Glutamatergic neuron (in vitro differentiated cells): ENCODE measurements at regions not wholly inside any gene's neighbourhood (a gene's known extent, or its start where the extent isn't known, plus 50 kb on each side); places are given as distances from the start of the nearest gene placed in this dataset.

Source experiments
- DNase-seq: peaks from one replicate; pipeline ENCODE4 v3.0.0; 2022
- H3K27ac Mint-ChIP-seq: one replicate; pipeline ENCODE4 v1.8.0; 2020; ENCODE audit warnings: mild to moderate bottlenecking, mixed read lengths, inconsistent platforms; ENCODE audit not compliant: unreplicated experiment
- H3K27me3 Mint-ChIP-seq: one replicate; pipeline ENCODE4 v1.8.0; 2020; ENCODE audit warnings: mild to moderate bottlenecking, moderate library complexity, mixed read lengths, inconsistent platforms; ENCODE audit not compliant: unreplicated experiment
- H3K36me3 Mint-ChIP-seq: one replicate; pipeline ENCODE4 v1.8.0; 2020; ENCODE audit warnings: mild to moderate bottlenecking, mixed read lengths, inconsistent platforms; ENCODE audit not compliant: unreplicated experiment
- H3K4me1 Mint-ChIP-seq: one replicate; pipeline ENCODE4 v1.8.0; 2020; ENCODE audit warnings: mild to moderate bottlenecking, low read depth, mixed read lengths, inconsistent platforms; ENCODE audit not compliant: unreplicated experiment
- H3K4me3 Mint-ChIP-seq: one replicate; pipeline ENCODE4 v1.8.0; 2020; ENCODE audit warnings: mild to moderate bottlenecking, mixed read lengths, inconsistent platforms; ENCODE audit not compliant: unreplicated experiment
- H3K9me3 Mint-ChIP-seq: one replicate; pipeline ENCODE4 v1.8.0; 2020; ENCODE audit warnings: mild to moderate bottlenecking, moderate library complexity, mixed read lengths, inconsistent platforms; ENCODE audit not compliant: unreplicated experiment
- TF ChIP-seq, protein P1 (sequence below): fragments of 200-600 bp; sonication (generic); IDR thresholded peaks from one replicate; pipeline ENCODE4 v1.5.0; 2021; ENCODE audit not compliant: partially characterized antibody, unreplicated experiment

DNA sequence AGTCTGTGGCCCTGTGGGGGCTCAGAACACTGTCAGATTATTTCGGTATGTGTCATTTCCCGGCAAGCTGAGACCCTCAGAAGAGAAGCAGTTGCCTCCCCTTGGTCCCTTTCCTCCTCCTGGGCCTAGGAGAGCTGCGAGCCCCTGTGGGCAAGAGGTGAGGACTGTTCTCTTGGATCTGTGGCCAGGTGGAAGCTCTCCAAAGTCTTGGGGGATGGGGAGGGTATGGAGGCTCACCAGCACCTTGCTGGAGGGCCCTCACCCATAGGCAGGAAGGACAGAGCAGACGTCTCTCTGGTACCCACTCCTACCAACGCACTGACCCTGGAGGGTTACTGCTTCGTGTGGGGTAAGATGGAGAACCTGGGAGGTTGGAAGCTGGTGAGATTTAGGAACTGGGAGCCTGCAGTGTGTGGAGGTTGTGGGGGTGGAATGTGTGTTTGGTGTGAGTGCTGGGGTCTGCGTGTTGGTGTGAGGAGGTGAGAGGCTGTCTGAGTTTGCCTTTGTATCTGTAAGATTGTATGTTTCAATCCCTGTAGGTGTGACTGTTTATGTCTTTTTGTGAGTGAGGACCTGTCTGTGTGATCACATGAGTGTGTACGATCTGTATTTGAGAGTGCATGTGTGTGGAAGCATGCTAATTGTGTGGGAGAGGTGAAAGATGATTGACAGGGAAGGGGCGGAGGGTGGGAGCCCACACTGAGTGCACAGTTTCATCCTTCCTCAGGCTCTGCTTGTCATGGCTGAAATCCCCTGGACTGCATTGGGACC is 52.4 kb upstream of the PSD2 start:
- peaks cover 46% of the 10 kb centered on the region for H3K27me3 Mint-ChIP-seq

DNA sequence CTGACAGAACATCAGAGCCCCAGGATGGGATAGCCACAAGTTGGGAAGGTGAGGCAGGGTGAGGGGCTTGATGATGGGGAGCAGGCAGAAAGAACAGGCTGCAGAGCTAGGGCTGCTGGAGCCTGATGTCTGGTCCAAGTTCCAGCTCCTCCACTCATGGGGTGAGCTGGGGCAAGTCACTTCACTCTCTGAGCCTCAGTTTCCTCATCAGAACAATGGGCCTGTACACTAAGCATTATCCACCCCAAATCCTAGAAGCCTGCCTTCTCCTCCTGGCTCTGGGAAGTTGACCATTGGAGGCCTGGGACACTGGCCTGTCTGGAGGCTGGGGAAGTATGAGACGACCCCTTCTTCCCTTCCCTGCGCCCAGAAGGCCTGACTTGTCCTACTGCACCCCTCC is 51.8 kb upstream of the PSD2 start:
- Mint-ChIP-seq H3K4me3 (peak overlapping the region; percentile 86), H3K27me3 (peaks cover 48% of the 10 kb centered on the region), H3K9me3 (peaks cover 32% of the 10 kb centered on the region), H3K36me3 (no peaks in the 10 kb centered on the region), H3K4me1 (peaks cover 74% of the 10 kb centered on the region), H3K27ac (peak overlapping the region; percentile 99)
- DNase-seq = no peak
- TF ChIP-seq, protein P1, sequence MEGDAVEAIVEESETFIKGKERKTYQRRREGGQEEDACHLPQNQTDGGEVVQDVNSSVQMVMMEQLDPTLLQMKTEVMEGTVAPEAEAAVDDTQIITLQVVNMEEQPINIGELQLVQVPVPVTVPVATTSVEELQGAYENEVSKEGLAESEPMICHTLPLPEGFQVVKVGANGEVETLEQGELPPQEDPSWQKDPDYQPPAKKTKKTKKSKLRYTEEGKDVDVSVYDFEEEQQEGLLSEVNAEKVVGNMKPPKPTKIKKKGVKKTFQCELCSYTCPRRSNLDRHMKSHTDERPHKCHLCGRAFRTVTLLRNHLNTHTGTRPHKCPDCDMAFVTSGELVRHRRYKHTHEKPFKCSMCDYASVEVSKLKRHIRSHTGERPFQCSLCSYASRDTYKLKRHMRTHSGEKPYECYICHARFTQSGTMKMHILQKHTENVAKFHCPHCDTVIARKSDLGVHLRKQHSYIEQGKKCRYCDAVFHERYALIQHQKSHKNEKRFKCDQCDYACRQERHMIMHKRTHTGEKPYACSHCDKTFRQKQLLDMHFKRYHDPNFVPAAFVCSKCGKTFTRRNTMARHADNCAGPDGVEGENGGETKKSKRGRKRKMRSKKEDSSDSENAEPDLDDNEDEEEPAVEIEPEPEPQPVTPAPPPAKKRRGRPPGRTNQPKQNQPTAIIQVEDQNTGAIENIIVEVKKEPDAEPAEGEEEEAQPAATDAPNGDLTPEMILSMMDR = no peak

More for the DNA sequence above, 52.4 kb upstream of the PSD2 start:
- H3K27ac Mint-ChIP-seq = peak overlapping the region; percentile 99
- DNase-seq = no peak
- H3K36me3 Mint-ChIP-seq = no peaks in the 10 kb centered on the region
- TF ChIP-seq, protein P1 = no peak
- H3K9me3 Mint-ChIP-seq = peaks cover 30% of the 10 kb centered on the region
- peaks cover 70% of the 10 kb centered on the region for H3K4me1 Mint-ChIP-seq
- H3K4me3 Mint-ChIP-seq = peak overlapping the region; percentile 37

DNA sequence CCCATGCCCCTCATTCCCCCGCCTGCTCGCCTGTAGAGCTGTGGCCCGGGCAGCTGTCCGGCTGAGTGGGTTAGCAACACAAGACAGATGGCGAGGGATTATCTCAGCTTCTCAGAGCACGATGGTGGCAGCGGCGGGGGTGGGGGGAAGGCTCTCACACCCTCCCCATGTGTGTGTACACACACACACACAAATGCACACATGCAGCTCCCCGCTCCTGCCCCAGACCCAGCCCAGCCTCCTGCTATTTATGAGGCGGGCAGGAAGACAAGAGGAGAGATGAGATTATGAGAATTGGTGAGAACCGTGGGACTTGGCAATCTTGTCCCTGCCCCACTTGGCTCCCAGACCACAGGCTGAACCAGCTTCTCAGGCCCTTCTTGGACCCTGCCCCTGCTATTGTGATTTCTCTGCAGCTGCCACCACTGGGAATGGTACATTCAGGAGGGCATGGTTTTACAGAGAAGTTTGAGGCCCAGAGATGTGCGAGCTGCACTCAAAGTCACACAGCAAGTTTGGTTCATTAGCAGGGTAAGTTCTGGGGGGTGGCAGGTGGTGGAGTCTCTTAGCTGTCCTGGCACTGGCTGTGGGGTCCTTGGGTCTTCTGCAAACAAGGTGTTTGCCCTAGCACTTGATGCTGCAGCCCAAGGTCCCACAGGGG is 51.0 kb upstream of the PSD2 start:
- H3K4me1 Mint-ChIP-seq = peaks cover 74% of the 10 kb centered on the region
- peak overlapping the region; percentile 99 for H3K27ac Mint-ChIP-seq
- peaks cover 50% of the 10 kb centered on the region for H3K27me3 Mint-ChIP-seq
- H3K9me3 Mint-ChIP-seq = peaks cover 34% of the 10 kb centered on the region
- DNase-seq = peak; percentile 71
- peak overlapping the region; percentile 86 for H3K4me3 Mint-ChIP-seq
- TF ChIP-seq, protein P1 = no peak
- H3K36me3 Mint-ChIP-seq = no peaks in the 10 kb centered on the region

DNA sequence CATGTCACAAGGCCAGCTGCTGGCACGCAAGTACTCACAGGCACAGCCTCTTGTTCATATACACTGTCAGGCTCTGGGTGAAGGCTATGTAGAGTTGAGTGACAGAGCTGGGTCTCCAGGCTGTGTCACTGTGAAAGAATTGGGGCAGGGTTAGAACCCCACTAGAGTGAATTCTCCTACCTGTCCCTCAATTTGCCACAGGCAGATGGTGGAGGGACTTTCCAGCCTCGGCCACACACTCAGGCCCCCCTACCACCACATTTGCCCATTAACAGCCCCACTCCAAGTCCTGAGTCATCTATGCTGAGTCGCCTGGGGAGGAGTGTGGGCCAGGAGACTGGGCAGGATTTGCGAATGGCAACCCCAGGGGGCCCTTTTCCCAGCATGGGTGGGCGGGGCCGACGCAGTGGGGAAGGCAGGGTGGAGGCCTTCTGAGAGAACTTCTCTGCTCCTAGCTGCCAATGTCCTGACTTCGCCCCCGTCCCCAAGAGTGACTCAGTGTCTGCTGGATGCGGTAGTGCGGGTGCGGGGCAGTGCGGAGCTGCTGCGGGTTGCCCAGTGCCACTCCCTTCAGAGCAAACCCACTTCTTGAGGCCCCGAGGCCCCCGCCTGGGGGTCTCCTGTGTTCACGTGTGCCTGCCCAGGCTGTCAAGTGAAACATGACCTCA is 50.3 kb upstream of the PSD2 start:
- peaks cover 32% of the 10 kb centered on the region for H3K9me3 Mint-ChIP-seq
- TF ChIP-seq, protein P1 = no peak
- H3K4me1 Mint-ChIP-seq = peaks cover 68% of the 10 kb centered on the region
- peak; percentile 61 for DNase-seq
- peaks cover 45% of the 10 kb centered on the region for H3K27me3 Mint-ChIP-seq
- peak overlapping the region; percentile 86 for H3K4me3 Mint-ChIP-seq
- H3K36me3 Mint-ChIP-seq = no peaks in the 10 kb centered on the region
- peak overlapping the region; percentile 99 for H3K27ac Mint-ChIP-seq
